ENCODE measurements at regions not wholly inside any gene's neighbourhood (a gene's known extent, or its start where the extent isn't known, plus 50 kb on each side); places are given as distances from the start of the nearest gene placed in this dataset.

DNA sequence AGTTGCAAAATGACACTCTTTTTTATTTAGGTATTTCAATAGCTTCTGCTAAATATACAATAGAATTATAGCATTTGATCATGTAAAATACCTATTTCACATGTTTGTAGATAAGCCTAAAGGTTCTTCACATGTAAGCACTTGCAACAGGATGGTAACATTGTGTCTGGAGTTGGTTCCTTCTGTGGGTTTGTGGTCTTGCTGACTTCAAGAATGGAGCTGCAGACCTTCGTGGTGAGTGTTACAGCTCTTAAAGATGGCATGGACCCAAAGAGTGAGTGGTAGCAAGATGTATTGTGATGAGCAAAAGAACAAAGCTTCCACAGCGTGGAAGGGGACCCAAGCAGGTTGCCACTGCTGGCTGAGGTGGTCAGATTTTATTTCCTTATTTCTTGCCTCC lies 246.4 kb upstream of the PDGFD start:
- Histone ChIP-seq H3K4me2 (ENCODE audit: low read depth, low read length) (no peak overlapping the region), H3K4me3 (ENCODE audit: low read length) (no peak overlapping the region), H2AFZ (ENCODE audit: low read length) (no peak overlapping the region)

DNA sequence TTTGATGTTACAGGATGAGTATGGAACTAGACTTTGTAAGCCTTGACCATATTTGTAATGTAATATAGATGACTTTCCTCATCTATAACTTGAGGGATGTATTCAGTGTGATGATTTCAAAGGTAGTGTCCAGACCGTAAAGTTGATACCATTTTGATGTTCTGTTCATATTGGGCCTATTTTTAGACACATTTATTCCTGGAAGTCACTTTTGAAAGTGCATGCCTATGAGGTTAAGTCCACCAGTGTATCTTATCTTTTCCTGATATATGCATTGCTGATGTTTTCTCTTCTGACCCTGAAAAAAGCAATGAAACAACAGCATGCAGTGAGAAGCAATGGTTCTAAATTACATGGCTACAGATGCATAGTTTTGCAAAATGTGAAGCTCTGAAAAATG lies 244.7 kb upstream of the PDGFD start:
- no peak overlapping the region for H3K4me2 ChIP-seq (ENCODE audit: low read depth, low read length)
- no peaks in the 10 kb centered on the region for H3K27me3 ChIP-seq (replicated peaks; ENCODE audit: insufficient read depth, low read length)
- TF ChIP-seq, protein P1, sequence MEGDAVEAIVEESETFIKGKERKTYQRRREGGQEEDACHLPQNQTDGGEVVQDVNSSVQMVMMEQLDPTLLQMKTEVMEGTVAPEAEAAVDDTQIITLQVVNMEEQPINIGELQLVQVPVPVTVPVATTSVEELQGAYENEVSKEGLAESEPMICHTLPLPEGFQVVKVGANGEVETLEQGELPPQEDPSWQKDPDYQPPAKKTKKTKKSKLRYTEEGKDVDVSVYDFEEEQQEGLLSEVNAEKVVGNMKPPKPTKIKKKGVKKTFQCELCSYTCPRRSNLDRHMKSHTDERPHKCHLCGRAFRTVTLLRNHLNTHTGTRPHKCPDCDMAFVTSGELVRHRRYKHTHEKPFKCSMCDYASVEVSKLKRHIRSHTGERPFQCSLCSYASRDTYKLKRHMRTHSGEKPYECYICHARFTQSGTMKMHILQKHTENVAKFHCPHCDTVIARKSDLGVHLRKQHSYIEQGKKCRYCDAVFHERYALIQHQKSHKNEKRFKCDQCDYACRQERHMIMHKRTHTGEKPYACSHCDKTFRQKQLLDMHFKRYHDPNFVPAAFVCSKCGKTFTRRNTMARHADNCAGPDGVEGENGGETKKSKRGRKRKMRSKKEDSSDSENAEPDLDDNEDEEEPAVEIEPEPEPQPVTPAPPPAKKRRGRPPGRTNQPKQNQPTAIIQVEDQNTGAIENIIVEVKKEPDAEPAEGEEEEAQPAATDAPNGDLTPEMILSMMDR (IDR thresholded peaks at IDR 0.05; ENCODE audit: low read length): no peak
- no peak for TF ChIP-seq EZH2 (optimal IDR thresholded peaks at IDR 0.05; ENCODE audit: low read depth, low read length)
- TF ChIP-seq EZH2phosphoT487 (IDR thresholded peaks at IDR 0.05; ENCODE audit: low read length): no peak
- no peaks in the 10 kb centered on the region for H3K36me3 ChIP-seq (replicated peaks; ENCODE audit: insufficient read depth, low read length)
- H3K9me3 ChIP-seq (replicated peaks; ENCODE audit: insufficient read depth, low read length): no peaks in the 10 kb centered on the region
- H3K4me1 ChIP-seq (ENCODE audit: low read length): no peaks in the 10 kb centered on the region
- H3K9ac ChIP-seq (ENCODE audit: low read length): no peak overlapping the region
- H2AFZ ChIP-seq (ENCODE audit: low read length): no peak overlapping the region
- H3K4me3 ChIP-seq (ENCODE audit: low read length): no peak overlapping the region
- no peaks in the 10 kb centered on the region for H3F3A ChIP-seq (ENCODE audit: insufficient read depth, low read length)
- no peaks in the 10 kb centered on the region for H3K79me2 ChIP-seq (ENCODE audit: low read length)
- DNase-seq: no peak
- no peak overlapping the region for H3K27ac ChIP-seq (ENCODE audit: low read length)
- H3K9me2 ChIP-seq (replicated peaks; ENCODE audit: insufficient read depth, low read length): no peaks in the 10 kb centered on the region
- H4K20me1 ChIP-seq (ENCODE audit: insufficient read depth, low read length): no peaks in the 10 kb centered on the region

More for the DNA sequence above, 246.4 kb upstream of the PDGFD start:
- TF ChIP-seq, protein P1 (IDR thresholded peaks at IDR 0.05; ENCODE audit: low read length): no peak
- no peak for TF ChIP-seq EZH2 (optimal IDR thresholded peaks at IDR 0.05; ENCODE audit: low read depth, low read length)
- TF ChIP-seq EZH2phosphoT487 (IDR thresholded peaks at IDR 0.05; ENCODE audit: low read length): no peak
- Histone ChIP-seq H3K79me2 (ENCODE audit: low read length) (no peaks in the 10 kb centered on the region), H3K9me3 (replicated peaks; ENCODE audit: insufficient read depth, low read length) (no peaks in the 10 kb centered on the region), H3K27ac (ENCODE audit: low read length) (no peak overlapping the region), H4K20me1 (ENCODE audit: insufficient read depth, low read length) (no peaks in the 10 kb centered on the region), H3K36me3 (replicated peaks; ENCODE audit: insufficient read depth, low read length) (no peaks in the 10 kb centered on the region), H3K4me1 (ENCODE audit: low read length) (no peaks in the 10 kb centered on the region), H3K9me2 (replicated peaks; ENCODE audit: insufficient read depth, low read length) (no peaks in the 10 kb centered on the region), H3K27me3 (replicated peaks; ENCODE audit: insufficient read depth, low read length) (no peaks in the 10 kb centered on the region), H3F3A (ENCODE audit: insufficient read depth, low read length) (no peaks in the 10 kb centered on the region), H3K9ac (ENCODE audit: low read length) (no peak overlapping the region)
- no peak for DNase-seq

DNA sequence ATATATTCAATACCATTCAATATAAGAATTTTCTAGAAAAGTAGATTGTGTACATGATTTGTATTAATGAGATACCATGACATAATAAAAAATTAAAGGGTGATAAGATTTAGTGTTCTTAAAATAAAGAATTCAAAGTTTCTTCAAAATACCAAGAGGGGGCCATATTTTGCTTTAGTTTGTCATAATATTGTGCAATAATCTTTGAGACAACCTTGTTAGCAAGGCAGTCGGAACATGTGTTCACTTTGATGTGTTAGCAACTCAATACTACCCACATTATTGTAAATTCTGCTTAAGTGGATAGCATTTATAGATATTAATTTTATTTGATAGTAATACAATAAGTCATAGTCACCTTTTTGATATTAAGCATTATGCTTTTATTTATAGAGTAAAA lies 241.3 kb upstream of the PDGFD start:
- no peak overlapping the region for H2AFZ ChIP-seq (ENCODE audit: low read length)
- TF ChIP-seq EZH2 (optimal IDR thresholded peaks at IDR 0.05; ENCODE audit: low read depth, low read length) (no peak), EZH2phosphoT487 (IDR thresholded peaks at IDR 0.05; ENCODE audit: low read length) (no peak)
- TF ChIP-seq, protein P1 (IDR thresholded peaks at IDR 0.05; ENCODE audit: low read length): no peak
- H4K20me1 ChIP-seq (ENCODE audit: insufficient read depth, low read length): no peaks in the 10 kb centered on the region
- no peak overlapping the region for H3K9ac ChIP-seq (ENCODE audit: low read length)
- H3K9me3 ChIP-seq (replicated peaks; ENCODE audit: insufficient read depth, low read length): no peaks in the 10 kb centered on the region
- no peaks in the 10 kb centered on the region for H3K4me1 ChIP-seq (ENCODE audit: low read length)
- no peaks in the 10 kb centered on the region for H3K79me2 ChIP-seq (ENCODE audit: low read length)
- H3K4me2 ChIP-seq (ENCODE audit: low read depth, low read length): no peak overlapping the region
- no peak for DNase-seq
- H3K27ac ChIP-seq (ENCODE audit: low read length): no peak overlapping the region
- no peaks in the 10 kb centered on the region for H3K27me3 ChIP-seq (replicated peaks; ENCODE audit: insufficient read depth, low read length)
- no peaks in the 10 kb centered on the region for H3K9me2 ChIP-seq (replicated peaks; ENCODE audit: insufficient read depth, low read length)
- H3F3A ChIP-seq (ENCODE audit: insufficient read depth, low read length): no peaks in the 10 kb centered on the region
- H3K4me3 ChIP-seq (ENCODE audit: low read length): no peak overlapping the region
- H3K36me3 ChIP-seq (replicated peaks; ENCODE audit: insufficient read depth, low read length): no peaks in the 10 kb centered on the region
